ENCODE measurements at regions not wholly inside any gene's neighbourhood (a gene's known extent, or its start where the extent isn't known, plus 50 kb on each side); places are given as distances from the start of the nearest gene placed in this dataset.

- Histone ChIP-seq H3K9me3 (replicated peaks in 1 of 2; ENCODE audit: control insufficient read depth in 1 of 2, insufficient read depth in 1 of 2, low read length in 2 of 2) (no peaks in the 10 kb centered on the region), H2AFZ (ENCODE audit: insufficient read depth, low read depth, low read length, poor library complexity, severe bottlenecking) (no peak overlapping the region), H3K4me3 (replicated peaks in 1 of 3; ENCODE audit: low read depth in 2 of 3, low read length in 3 of 3) (no peak overlapping the region), H3K27ac (ENCODE audit: low read depth in 1 of 2, low read length in 2 of 2) (no peak overlapping the region), H3K4me1 (ENCODE audit: control insufficient read depth in 1 of 2, insufficient read depth in 2 of 2, low read length in 2 of 2) (no peaks in the 10 kb centered on the region), H4K20me1 (ENCODE audit: insufficient read depth, low read length) (no peaks in the 10 kb centered on the region), H3K27me3 (ENCODE audit: control insufficient read depth in 2 of 2, insufficient read depth in 2 of 2, low read length in 2 of 2) (no peaks in the 10 kb centered on the region), H3K79me2 (ENCODE audit: insufficient read depth, low read length) (no peaks in the 10 kb centered on the region), H3K4me2 (replicated peaks; ENCODE audit: extremely low read depth, low read length, poor library complexity, severe bottlenecking) (no peak overlapping the region), H3K9ac (ENCODE audit: insufficient read depth, low read length, poor library complexity, severe bottlenecking) (no peak overlapping the region), H3K36me3 (replicated peaks in 1 of 2; ENCODE audit: control insufficient read depth in 1 of 2, insufficient read depth in 2 of 2, low read length in 2 of 2) (no peaks in the 10 kb centered on the region)
- no peaks in the 10 kb centered on the region for H3K4me1 Mint-ChIP-seq
- peaks cover 0 to 2% (median 0%) of the 10 kb centered on the region in 3 donors for H3K27me3 Mint-ChIP-seq (ENCODE audit: low read depth in 3 of 3)
- no peak for DNase-seq
- no peaks in the 10 kb centered on the region for H3K36me3 Mint-ChIP-seq
- no peak for TF ChIP-seq CTCF (IDR thresholded peaks at IDR 0.05)
- H3K27ac Mint-ChIP-seq = no peak overlapping the region
- intact Hi-C loops (cut with micrococcal nuclease) = no loop called here
- WGBS (ENCODE audit: insufficient coverage) = no CpG with 5 or more reads among the region's 1 CpG
- no peak overlapping the region for H3K4me3 Mint-ChIP-seq
- peaks cover 0 to 10% (median 4%) of the 10 kb centered on the region in 7 donors for H3K9me3 Mint-ChIP-seq
Measured at GRCh38 chr11:94254214-94254613, 50.2 kb upstream of the IZUMO1R start.

Measured in CD14-positive monocyte (primary cell).